SK-N-SH treated with all-trans-retinoic acid at 6 μM for 48 hours (cell line): ENCODE measurements at regions not wholly inside any gene's neighbourhood (a gene's known extent, or its start where the extent isn't known, plus 50 kb on each side); places are given as distances from the start of the nearest gene placed in this dataset.

ENCODE experiments used
- ATAC-seq: fragments of 200-7000 bp; cut with Tn5 transposase; 3 replicates; pipeline ENCODE4 v1.9.1; 2020; ENCODE audit warnings: mild to moderate bottlenecking, moderate library complexity
- ARNTL ChIP-seq: fragments of 450-650 bp; formaldehyde crosslinking; IDR thresholded peaks from 2 replicates; pipeline ENCODE4 v1.5.0; 2020; ENCODE audit warnings: low read depth, mild to moderate bottlenecking, moderate library complexity, borderline replicate concordance
- BACH2 ChIP-seq: fragments of 250-450 bp; sonication (Bioruptor Pico); IDR thresholded peaks from 2 replicates; pipeline ENCODE4 v1.9.0; 2021; ENCODE audit warnings: mild to moderate bottlenecking, borderline replicate concordance
- CREB5 ChIP-seq: fragments of 250-450 bp; sonication (Bioruptor Pico); IDR thresholded peaks from 2 replicates; pipeline ENCODE4 v1.5.1; 2020; ENCODE audit warnings: low read depth, mild to moderate bottlenecking, moderate library complexity
- CSDC2 ChIP-seq: fragments of 250-450 bp; sonication (Bioruptor Pico); IDR thresholded peaks from 2 replicates; pipeline ENCODE4 v1.5.0; 2020; ENCODE audit warnings: mild to moderate bottlenecking, moderate library complexity
- GLIS3 ChIP-seq: fragments of 250-450 bp; sonication (Bioruptor Pico); IDR thresholded peaks from 2 replicates; pipeline ENCODE4 v1.5.0; 2020; ENCODE audit warnings: mild to moderate bottlenecking, moderate library complexity
- OSR1 ChIP-seq: fragments of 250-450 bp; sonication (Bioruptor Pico); IDR thresholded peaks from 2 replicates; pipeline ENCODE4 v1.8.0; 2022; ENCODE audit warnings: moderate library complexity, mild to moderate bottlenecking, inconsistent platforms
- PPARA ChIP-seq: fragments of 250-450 bp; sonication (Bioruptor Pico); IDR thresholded peaks from 2 replicates; pipeline ENCODE4 v1.5.0; 2020; ENCODE audit warnings: mild to moderate bottlenecking, borderline replicate concordance
- RARB ChIP-seq: fragments of 250-450 bp; sonication (Bioruptor Pico); IDR thresholded peaks from 2 replicates; pipeline ENCODE4 v1.8.0; 2021; ENCODE audit warnings: mild to moderate bottlenecking, moderate library complexity
- SNAI2 ChIP-seq: fragments of 250-450 bp; sonication (Bioruptor Pico); IDR thresholded peaks from 2 replicates; pipeline ENCODE4 v1.5.0; 2020; ENCODE audit warnings: mild to moderate bottlenecking, moderate library complexity
- TCF4 ChIP-seq: fragments of 250-450 bp; sonication (Bioruptor Pico); IDR thresholded peaks from 2 replicates; pipeline ENCODE4 v1.8.0; 2021; ENCODE audit warnings: mild to moderate bottlenecking, moderate library complexity, borderline replicate concordance
- TOX ChIP-seq: fragments of 250-450 bp; sonication (Bioruptor Pico); IDR thresholded peaks from 2 replicates; pipeline ENCODE4 v1.8.0; 2021; ENCODE audit warnings: mild to moderate bottlenecking, moderate library complexity, borderline replicate concordance
- ZC3H10 ChIP-seq: fragments of 250-450 bp; sonication (Bioruptor Pico); IDR thresholded peaks from 2 replicates; pipeline ENCODE4 v1.5.1; 2021; ENCODE audit warnings: mild to moderate bottlenecking, moderate library complexity
- ZFP3 ChIP-seq: fragments of 250-450 bp; sonication (Bioruptor Pico); IDR thresholded peaks from 2 replicates; pipeline ENCODE4 v1.5.0; 2020; ENCODE audit warnings: mild to moderate bottlenecking, moderate library complexity
- ZFP30 ChIP-seq: fragments of 450-650 bp; formaldehyde crosslinking; IDR thresholded peaks from 2 replicates; pipeline ENCODE4 v1.5.0; 2022; ENCODE audit warnings: mild to moderate bottlenecking, moderate library complexity
- ZNF565 ChIP-seq: fragments of 450-650 bp; formaldehyde crosslinking; conservative IDR thresholded peaks from 2 replicates; pipeline ENCODE4 v1.5.0; 2020; ENCODE audit warnings: low read depth, mild to moderate bottlenecking, moderate library complexity
- ZNF70 ChIP-seq: fragments of 450-650 bp; formaldehyde crosslinking; IDR thresholded peaks from 2 replicates; pipeline ENCODE4 v1.5.0; 2020; ENCODE audit warnings: mild to moderate bottlenecking, moderate library complexity
- ZNF8 ChIP-seq: fragments of 450-650 bp; formaldehyde crosslinking; IDR thresholded peaks from 2 replicates; pipeline ENCODE4 v1.5.0; 2020; ENCODE audit warnings: mild to moderate bottlenecking, moderate library complexity
- TF ChIP-seq, protein P1 (sequence below): fragments of 250-450 bp; sonication (Bioruptor Pico); IDR thresholded peaks from 2 replicates; pipeline ENCODE4 v1.5.0; 2020; ENCODE audit warnings: mild to moderate bottlenecking, moderate library complexity
- TF ChIP-seq, protein P2 (sequence below): fragments of 250-450 bp; sonication (Bioruptor Pico); IDR thresholded peaks from 2 replicates; pipeline ENCODE4 v1.8.0; 2020; ENCODE audit warnings: mild to moderate bottlenecking, moderate library complexity, borderline replicate concordance
- TF ChIP-seq, protein P3 (sequence below): fragments of 250-450 bp; sonication (Bioruptor Pico); IDR thresholded peaks from 2 replicates; pipeline ENCODE4 v1.5.1; 2021; ENCODE audit warnings: mild to moderate bottlenecking, moderate library complexity

- TF ChIP-seq CSDC2, result no peak
- no peak for TF ChIP-seq ZNF70 (CRISPR knock-in tag)
- TF ChIP-seq ZFP3 (CRISPR knock-in tag), result no peak
- TF ChIP-seq BACH2 (CRISPR knock-in tag), result no peak
- TF ChIP-seq ZNF565, result no peak
- TF ChIP-seq TCF4 (CRISPR knock-in tag), result no peak
- no peak for TF ChIP-seq CREB5 (CRISPR knock-in tag)
- TF ChIP-seq, protein P1, sequence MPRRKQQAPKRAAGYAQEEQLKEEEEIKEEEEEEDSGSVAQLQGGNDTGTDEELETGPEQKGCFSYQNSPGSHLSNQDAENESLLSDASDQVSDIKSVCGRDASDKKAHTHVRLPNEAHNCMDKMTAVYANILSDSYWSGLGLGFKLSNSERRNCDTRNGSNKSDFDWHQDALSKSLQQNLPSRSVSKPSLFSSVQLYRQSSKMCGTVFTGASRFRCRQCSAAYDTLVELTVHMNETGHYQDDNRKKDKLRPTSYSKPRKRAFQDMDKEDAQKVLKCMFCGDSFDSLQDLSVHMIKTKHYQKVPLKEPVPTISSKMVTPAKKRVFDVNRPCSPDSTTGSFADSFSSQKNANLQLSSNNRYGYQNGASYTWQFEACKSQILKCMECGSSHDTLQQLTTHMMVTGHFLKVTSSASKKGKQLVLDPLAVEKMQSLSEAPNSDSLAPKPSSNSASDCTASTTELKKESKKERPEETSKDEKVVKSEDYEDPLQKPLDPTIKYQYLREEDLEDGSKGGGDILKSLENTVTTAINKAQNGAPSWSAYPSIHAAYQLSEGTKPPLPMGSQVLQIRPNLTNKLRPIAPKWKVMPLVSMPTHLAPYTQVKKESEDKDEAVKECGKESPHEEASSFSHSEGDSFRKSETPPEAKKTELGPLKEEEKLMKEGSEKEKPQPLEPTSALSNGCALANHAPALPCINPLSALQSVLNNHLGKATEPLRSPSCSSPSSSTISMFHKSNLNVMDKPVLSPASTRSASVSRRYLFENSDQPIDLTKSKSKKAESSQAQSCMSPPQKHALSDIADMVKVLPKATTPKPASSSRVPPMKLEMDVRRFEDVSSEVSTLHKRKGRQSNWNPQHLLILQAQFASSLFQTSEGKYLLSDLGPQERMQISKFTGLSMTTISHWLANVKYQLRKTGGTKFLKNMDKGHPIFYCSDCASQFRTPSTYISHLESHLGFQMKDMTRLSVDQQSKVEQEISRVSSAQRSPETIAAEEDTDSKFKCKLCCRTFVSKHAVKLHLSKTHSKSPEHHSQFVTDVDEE (CRISPR knock-in tag), result no peak
- TF ChIP-seq TOX, result no peak
- no peak for TF ChIP-seq ZC3H10 (CRISPR knock-in tag)
- ATAC-seq, result no peak
Measured at GRCh38 chr2:142280831-142281230, 150.0 kb upstream of the LRP1B start.

DNA sequence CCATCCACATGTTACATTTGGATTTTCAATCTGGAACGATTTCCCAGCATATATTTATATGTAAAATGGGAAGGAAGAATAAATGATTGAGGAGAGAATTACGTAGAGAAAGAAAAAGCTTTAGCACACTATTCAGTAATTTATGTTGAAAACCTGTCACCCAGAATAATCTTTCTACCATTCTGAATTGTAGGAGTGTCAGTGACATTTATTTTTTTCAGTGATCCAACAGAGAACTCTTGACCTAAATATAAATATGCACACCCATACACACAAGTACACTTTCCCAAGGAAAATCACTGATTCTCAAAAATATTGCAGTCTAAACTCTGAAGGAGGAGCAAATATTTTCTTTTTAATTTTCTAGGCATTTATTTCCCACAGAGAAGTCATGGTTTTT is 140.2 kb upstream of the LRP1B start:
- ATAC-seq, result no peak
- no peak for TF ChIP-seq RARB
- TF ChIP-seq ZC3H10 (CRISPR knock-in tag), result no peak
- TF ChIP-seq ARNTL, result no peak
- TF ChIP-seq, protein P2, sequence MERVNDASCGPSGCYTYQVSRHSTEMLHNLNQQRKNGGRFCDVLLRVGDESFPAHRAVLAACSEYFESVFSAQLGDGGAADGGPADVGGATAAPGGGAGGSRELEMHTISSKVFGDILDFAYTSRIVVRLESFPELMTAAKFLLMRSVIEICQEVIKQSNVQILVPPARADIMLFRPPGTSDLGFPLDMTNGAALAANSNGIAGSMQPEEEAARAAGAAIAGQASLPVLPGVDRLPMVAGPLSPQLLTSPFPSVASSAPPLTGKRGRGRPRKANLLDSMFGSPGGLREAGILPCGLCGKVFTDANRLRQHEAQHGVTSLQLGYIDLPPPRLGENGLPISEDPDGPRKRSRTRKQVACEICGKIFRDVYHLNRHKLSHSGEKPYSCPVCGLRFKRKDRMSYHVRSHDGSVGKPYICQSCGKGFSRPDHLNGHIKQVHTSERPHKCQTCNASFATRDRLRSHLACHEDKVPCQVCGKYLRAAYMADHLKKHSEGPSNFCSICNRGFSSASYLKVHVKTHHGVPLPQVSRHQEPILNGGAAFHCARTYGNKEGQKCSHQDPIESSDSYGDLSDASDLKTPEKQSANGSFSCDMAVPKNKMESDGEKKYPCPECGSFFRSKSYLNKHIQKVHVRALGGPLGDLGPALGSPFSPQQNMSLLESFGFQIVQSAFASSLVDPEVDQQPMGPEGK (CRISPR knock-in tag), result no peak
- TF ChIP-seq ZNF70 (CRISPR knock-in tag), result no peak
- TF ChIP-seq BACH2 (CRISPR knock-in tag), result no peak
- TF ChIP-seq GLIS3 (CRISPR knock-in tag), result no peak
- TF ChIP-seq, protein P3, sequence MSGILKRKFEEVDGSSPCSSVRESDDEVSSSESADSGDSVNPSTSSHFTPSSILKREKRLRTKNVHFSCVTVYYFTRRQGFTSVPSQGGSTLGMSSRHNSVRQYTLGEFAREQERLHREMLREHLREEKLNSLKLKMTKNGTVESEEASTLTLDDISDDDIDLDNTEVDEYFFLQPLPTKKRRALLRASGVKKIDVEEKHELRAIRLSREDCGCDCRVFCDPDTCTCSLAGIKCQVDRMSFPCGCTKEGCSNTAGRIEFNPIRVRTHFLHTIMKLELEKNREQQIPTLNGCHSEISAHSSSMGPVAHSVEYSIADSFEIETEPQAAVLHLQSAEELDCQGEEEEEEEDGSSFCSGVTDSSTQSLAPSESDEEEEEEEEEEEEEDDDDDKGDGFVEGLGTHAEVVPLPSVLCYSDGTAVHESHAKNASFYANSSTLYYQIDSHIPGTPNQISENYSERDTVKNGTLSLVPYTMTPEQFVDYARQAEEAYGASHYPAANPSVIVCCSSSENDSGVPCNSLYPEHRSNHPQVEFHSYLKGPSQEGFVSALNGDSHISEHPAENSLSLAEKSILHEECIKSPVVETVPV (CRISPR knock-in tag), result no peak
- no peak for TF ChIP-seq PPARA (CRISPR knock-in tag)
- TF ChIP-seq ZNF565, result no peak
- no peak for TF ChIP-seq ZNF8

DNA sequence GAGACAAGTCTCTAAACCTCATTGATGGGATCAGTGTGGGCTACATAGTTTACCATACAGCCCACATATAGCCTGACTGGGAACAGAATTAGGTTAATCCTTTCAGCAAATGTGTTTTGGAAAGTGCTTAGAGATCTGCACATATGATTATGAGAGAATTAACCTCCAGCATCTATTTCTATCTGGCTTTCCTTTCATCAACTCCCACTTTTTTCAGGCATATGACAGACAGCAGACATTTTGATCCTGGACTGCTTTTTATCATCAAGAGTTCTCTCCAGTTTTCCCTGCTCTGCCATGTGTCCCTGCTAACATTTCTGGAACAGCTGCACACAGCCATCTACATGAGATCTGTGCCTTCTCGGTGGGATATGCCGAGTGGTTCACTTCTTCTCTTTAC is 139.5 kb upstream of the LRP1B start:
- ATAC-seq, result peak; percentile 43; the same call in 1 of the 3 replicates
- TF ChIP-seq RARB (no peak), CREB5 (CRISPR knock-in tag) (no peak), SNAI2 (no peak), ZNF70 (CRISPR knock-in tag) (peak; percentile 48; the same call in 1 of the 2 replicates), ZC3H10 (CRISPR knock-in tag) (no peak), OSR1 (no peak), GLIS3 (CRISPR knock-in tag) (no peak), TCF4 (CRISPR knock-in tag) (peak; percentile 45; the same call in 1 of the 2 replicates), TOX (no peak), ZFP30 (CRISPR knock-in tag) (no peak)
- TF ChIP-seq, protein P1 (CRISPR knock-in tag), result peak; percentile 70
